SU-DHL-6 (cell line): ENCODE measurements at regions not wholly inside any gene's neighbourhood (a gene's known extent, or its start where the extent isn't known, plus 50 kb on each side); places are given as distances from the start of the nearest gene placed in this dataset.

Source experiments
- H2AFZ ChIP-seq: fragments of 200-600 bp; sonication (generic); 2 replicates; pipeline ENCODE4 v1.6.1; 2014; ENCODE audit warnings: low read depth, mild to moderate bottlenecking, moderate library complexity, mixed read lengths, antibody characterized with exemption, low read length; ENCODE audit not compliant: severe bottlenecking
- H3F3A ChIP-seq: fragments of 200-600 bp; shearing (Covaris generic); 2 replicates; pipeline ENCODE4 v1.6.0; 2016; ENCODE audit warnings: antibody characterized with exemption, mild to moderate bottlenecking; ENCODE audit not compliant: insufficient read depth
- H3K27ac ChIP-seq: fragments of 200-600 bp; sonication (generic); 2 replicates; pipeline ENCODE4 v1.5.1; 2016; ENCODE audit warnings: low read depth, mild to moderate bottlenecking, low read length, moderate library complexity, mixed read lengths
- H3K27me3 ChIP-seq: fragments of 200-600 bp; sonication (generic), shearing (Covaris generic); 2 replicates; pipeline ENCODE4 v1.6.0; 2014; ENCODE audit warnings: mild to moderate bottlenecking, low read length
- H3K36me3 ChIP-seq: fragments of 200-600 bp; sonication (generic); 2 replicates; pipeline ENCODE4 v1.6.1; 2014; ENCODE audit warnings: mild to moderate bottlenecking, low read length, mixed read lengths
- H3K4me2 ChIP-seq: fragments of 300-600, 200-600 bp; shearing (Covaris generic), sonication (generic); 2 replicates; pipeline ENCODE4 v1.6.0; 2014; ENCODE audit warnings: low read length, low read depth, mild to moderate bottlenecking; ENCODE audit not compliant: poor library complexity, severe bottlenecking
- H3K4me3 ChIP-seq: fragments of 200-600 bp; sonication (generic); 2 replicates; pipeline ENCODE4 v1.5.1; 2014; ENCODE audit warnings: antibody characterized with exemption, low read length, mild to moderate bottlenecking, mixed read lengths; ENCODE audit not compliant: insufficient read depth, poor library complexity, severe bottlenecking
- H3K79me2 ChIP-seq: fragments of 200-600 bp; sonication (generic); 2 replicates; pipeline ENCODE4 v1.6.1; 2014; ENCODE audit warnings: mild to moderate bottlenecking, low read length, moderate library complexity; ENCODE audit not compliant: insufficient read depth
- H3K9ac ChIP-seq: fragments of 200-600 bp; sonication (generic); 2 replicates; pipeline ENCODE4 v1.7.0; 2014; ENCODE audit warnings: mild to moderate bottlenecking, low read length
- H3K9me2 ChIP-seq: fragments of 200-600 bp; sonication (generic); replicated peaks from 2 replicates; pipeline ENCODE4 v1.6.1; 2014; ENCODE audit warnings: low read length; ENCODE audit not compliant: insufficient read depth
- H3K9me3 ChIP-seq: fragments of 200-600 bp; sonication (generic); 2 replicates; pipeline ENCODE4 v1.6.1; 2014; ENCODE audit warnings: low read length, mixed read lengths; ENCODE audit not compliant: insufficient read depth
- H4K20me1 ChIP-seq: fragments of 200-600 bp; sonication (generic); 2 replicates; pipeline ENCODE4 v1.6.1; 2014; ENCODE audit warnings: low read depth, mild to moderate bottlenecking, antibody characterized with exemption, low read length, moderate library complexity, mixed read lengths
- CTCF ChIP-seq: fragments of 200-600 bp; sonication (generic); IDR thresholded peaks from one replicate; pipeline ENCODE4 v1.5.1; 2017; ENCODE audit warnings: antibody characterized with exemption, mild to moderate bottlenecking, low read length, moderate library complexity; ENCODE audit not compliant: insufficient read depth, poor library complexity, severe bottlenecking
- EZH2phosphoT487 ChIP-seq: fragments of 200-600 bp; sonication (generic), shearing (Covaris generic); conservative IDR thresholded peaks from 2 replicates; pipeline ENCODE4 v1.6.1; 2018; ENCODE audit warnings: mild to moderate bottlenecking, antibody characterized with exemption, low read length, moderate library complexity, mixed read lengths

GRCh38 chr5:128613766-128614165 is 75.7 kb upstream of the FBN2 start:
- Histone ChIP-seq H4K20me1 (no peaks in the 10 kb centered on the region), H3F3A (no peaks in the 10 kb centered on the region), H3K9ac (no peak overlapping the region), H3K4me2 (no peak overlapping the region), H3K79me2 (no peaks in the 10 kb centered on the region), H3K36me3 (no peaks in the 10 kb centered on the region; the same call in 1 of the 2 replicates), H3K27ac (no peak overlapping the region), H3K27me3 (no peaks in the 10 kb centered on the region), H2AFZ (no peak overlapping the region), H3K4me3 (no peak overlapping the region), H3K9me2 (no peaks in the 10 kb centered on the region), H3K9me3 (no peaks in the 10 kb centered on the region)
- TF ChIP-seq CTCF (no peak), EZH2phosphoT487 (no peak)

GRCh38 chr5:128615578-128615977 is 77.5 kb upstream of the FBN2 start:
- Histone ChIP-seq H3K27ac (no peak overlapping the region), H3K9me2 (no peaks in the 10 kb centered on the region), H3K4me3 (no peak overlapping the region), H3K27me3 (no peaks in the 10 kb centered on the region), H3F3A (no peaks in the 10 kb centered on the region), H3K36me3 (no peaks in the 10 kb centered on the region; the same call in 1 of the 2 replicates), H3K4me2 (no peak overlapping the region), H4K20me1 (no peaks in the 10 kb centered on the region), H2AFZ (no peak overlapping the region), H3K79me2 (no peaks in the 10 kb centered on the region), H3K9me3 (no peaks in the 10 kb centered on the region), H3K9ac (no peak overlapping the region)
- no peak for TF ChIP-seq CTCF
- no peak for TF ChIP-seq EZH2phosphoT487

GRCh38 chr5:128626536-128627090 is 88.6 kb upstream of the FBN2 start:
- H3K9me2 ChIP-seq: no peaks in the 10 kb centered on the region
- no peak overlapping the region for H2AFZ ChIP-seq
- no peaks in the 10 kb centered on the region for H3K9me3 ChIP-seq
- no peak overlapping the region for H3K4me2 ChIP-seq
- no peak overlapping the region for H3K27ac ChIP-seq
- no peak for TF ChIP-seq EZH2phosphoT487
- TF ChIP-seq CTCF: no peak
- H3K4me3 ChIP-seq: no peak overlapping the region
- H3K36me3 ChIP-seq: no peaks in the 10 kb centered on the region
- no peak overlapping the region for H3K9ac ChIP-seq
- H3K79me2 ChIP-seq: no peaks in the 10 kb centered on the region
- no peaks in the 10 kb centered on the region for H4K20me1 ChIP-seq
- H3F3A ChIP-seq: no peaks in the 10 kb centered on the region
- H3K27me3 ChIP-seq: no peaks in the 10 kb centered on the region

GRCh38 chr5:128627939-128628338 is 89.9 kb upstream of the FBN2 start:
- Histone ChIP-seq H2AFZ (no peak overlapping the region), H3K36me3 (no peaks in the 10 kb centered on the region), H3K79me2 (no peaks in the 10 kb centered on the region), H4K20me1 (no peaks in the 10 kb centered on the region), H3K9me3 (no peaks in the 10 kb centered on the region), H3F3A (no peaks in the 10 kb centered on the region), H3K27me3 (no peaks in the 10 kb centered on the region), H3K9me2 (no peaks in the 10 kb centered on the region), H3K4me3 (no peak overlapping the region), H3K9ac (no peak overlapping the region), H3K27ac (no peak overlapping the region), H3K4me2 (no peak overlapping the region)
- TF ChIP-seq CTCF: no peak
- TF ChIP-seq EZH2phosphoT487: no peak
